Thoracic aorta (tissue), 2 donors: ENCODE measurements at regions not wholly inside any gene's neighbourhood (a gene's known extent, or its start where the extent isn't known, plus 50 kb on each side); places are given as distances from the start of the nearest gene placed in this dataset.

Source experiments
- ATAC-seq: fragments of 150-250 bp; one replicate; pipeline ENCODE4 v1.8.0; 2017; ENCODE audit warnings: low read depth; ENCODE audit not compliant: insufficient number of reproducible peaks, low FRiP score
- DNase-seq: peaks from one replicate; pipeline ENCODE4 v3.0.0-alpha.2; 2020; ENCODE audit warnings: low spot score
- H3K27ac ChIP-seq, 2 donors: fragments of 200-600 bp; sonication (generic); 1 replicate in 1 of 2; 2 replicates in 1 of 2; pipeline ENCODE4 v1.5.1; 2016; ENCODE audit warnings: mild to moderate bottlenecking in 2 of 2, moderate library complexity in 2 of 2
- H3K27me3 ChIP-seq: fragments of 200-600 bp; sonication (generic); replicated peaks from 2 replicates; pipeline ENCODE4 v1.6.0; 2016; ENCODE audit warnings: mild to moderate bottlenecking; ENCODE audit not compliant: insufficient read depth
- H3K36me3 ChIP-seq: fragments of 200-600 bp; sonication (generic); one replicate; pipeline ENCODE4 v1.5.1; 2016
- H3K4me1 ChIP-seq, 2 donors: fragments of 200-600 bp; sonication (generic); 1 replicate in 1 of 2; 2 replicates in 1 of 2; pipeline versions ENCODE4 v1.5.1 to v1.6.0; 2016; ENCODE audit warnings: low read depth in 2 of 2, mild to moderate bottlenecking in 1 of 2; ENCODE audit not compliant: control insufficient read depth in 1 of 2
- H3K4me3 ChIP-seq: fragments of 200-600 bp; sonication (generic); 2 replicates; pipeline ENCODE4 v1.5.1; 2016; ENCODE audit warnings: mild to moderate bottlenecking
- H3K9me3 ChIP-seq: fragments of 200-600 bp; sonication (generic); 2 replicates; pipeline ENCODE4 v1.5.1; 2016
- CTCF ChIP-seq: fragments of 200-600 bp; sonication (generic); IDR thresholded peaks from one replicate; pipeline ENCODE4 v1.5.1; 2019; ENCODE audit warnings: antibody characterized with exemption

GRCh38 chr7:46942574-46942973 is 639.3 kb downstream of the TNS3 start:
- no peak overlapping the region for H3K27ac ChIP-seq
- H3K27me3 ChIP-seq, result no peaks in the 10 kb centered on the region
- no peaks in the 10 kb centered on the region for H3K36me3 ChIP-seq
- H3K4me3 ChIP-seq, result no peak overlapping the region
- ATAC-seq (no peak), DNase-seq (no peak)
- no peaks in the 10 kb centered on the region for H3K9me3 ChIP-seq
- no peak for TF ChIP-seq CTCF
- H3K4me1 ChIP-seq, result no peaks in the 10 kb centered on the region

- no peaks in the 10 kb centered on the region for H3K36me3 ChIP-seq
- no peak overlapping the region for H3K4me3 ChIP-seq
- H3K9me3 ChIP-seq, result no peaks in the 10 kb centered on the region
- H3K4me1 ChIP-seq, result no peaks in the 10 kb centered on the region
- DNase-seq (no peak), ATAC-seq (no peak)
- H3K27me3 ChIP-seq, result no peaks in the 10 kb centered on the region
- TF ChIP-seq CTCF, result no peak
- no peak overlapping the region for H3K27ac ChIP-seq
Observed at GRCh38 chr7:46940178-46940577, 641.7 kb downstream of the TNS3 start.

DNA sequence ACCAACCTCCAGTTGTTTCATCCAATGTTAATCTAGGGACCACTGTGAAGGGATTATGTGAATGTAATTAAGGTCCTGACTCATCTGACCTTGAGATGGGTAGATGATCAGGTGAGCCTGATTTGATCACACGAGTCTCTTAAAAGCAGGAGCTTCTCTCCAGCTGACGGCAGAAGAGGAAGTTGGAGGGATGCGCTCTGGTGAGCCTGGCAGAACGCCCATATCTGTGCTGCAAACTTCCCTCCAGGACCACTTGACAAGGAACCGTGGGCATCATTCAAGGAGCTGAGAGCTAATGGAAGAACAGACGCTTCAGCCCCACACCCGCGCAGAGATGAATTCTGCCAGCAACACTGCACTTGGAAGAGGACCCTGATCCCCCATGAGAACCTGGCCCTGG is 642.4 kb downstream of the TNS3 start:
- H3K4me1 ChIP-seq, result no peaks in the 10 kb centered on the region
- no peaks in the 10 kb centered on the region for H3K27me3 ChIP-seq
- H3K27ac ChIP-seq, result no peak overlapping the region
- no peak for TF ChIP-seq CTCF
- H3K4me3 ChIP-seq, result no peak overlapping the region
- H3K9me3 ChIP-seq, result no peaks in the 10 kb centered on the region
- ATAC-seq (no peak), DNase-seq (no peak)
- no peaks in the 10 kb centered on the region for H3K36me3 ChIP-seq

- Histone ChIP-seq H3K9me3 (no peaks in the 10 kb centered on the region), H3K4me3 (no peak overlapping the region), H3K27me3 (no peaks in the 10 kb centered on the region), H3K4me1 (no peaks in the 10 kb centered on the region), H3K36me3 (no peaks in the 10 kb centered on the region), H3K27ac (no peak overlapping the region)
- DNase-seq (no peak), ATAC-seq (no peak)
- TF ChIP-seq CTCF, result no peak
Observed at GRCh38 chr7:46939089-46939488, 642.8 kb downstream of the TNS3 start.

- H3K27me3 ChIP-seq, result no peaks in the 10 kb centered on the region
- no peaks in the 10 kb centered on the region for H3K9me3 ChIP-seq
- no peaks in the 10 kb centered on the region for H3K36me3 ChIP-seq
- H3K4me1 ChIP-seq, result peaks cover 6 to 8% of the 10 kb centered on the region in 2 donors
- no peak overlapping the region for H3K4me3 ChIP-seq
- H3K27ac ChIP-seq, result no peak overlapping the region
- no peak for ATAC-seq
- TF ChIP-seq CTCF, result no peak
- DNase-seq, result no peak
Observed at GRCh38 chr7:46937826-46938225, 644.1 kb downstream of the TNS3 start.
